H7 (cell line): ENCODE measurements at regions not wholly inside any gene's neighbourhood (a gene's known extent, or its start where the extent isn't known, plus 50 kb on each side); places are given as distances from the start of the nearest gene placed in this dataset.

Source experiments
- DNase-seq: peaks from one replicate; pipeline ENCODE4 v3.0.0; 2012
- H3K27me3 ChIP-seq: 2 replicates; pipeline ENCODE4 v1.6.0; 2011; ENCODE audit warnings: mild to moderate bottlenecking, low read length; ENCODE audit not compliant: control insufficient read depth, insufficient read depth
- H3K36me3 ChIP-seq: replicated peaks from 2 replicates; pipeline ENCODE4 v1.5.1; 2011; ENCODE audit warnings: low read length; ENCODE audit not compliant: control insufficient read depth, insufficient read depth
- H3K4me3 ChIP-seq: 2 replicates; pipeline ENCODE4 v1.5.1; 2011; ENCODE audit warnings: low read depth, mild to moderate bottlenecking, control low read depth, low read length, moderate library complexity; ENCODE audit not compliant: insufficient read depth

- H3K27me3 ChIP-seq: no peaks in the 10 kb centered on the region
- no peak for DNase-seq
- no peak overlapping the region for H3K4me3 ChIP-seq
These were observed 252.6 kb downstream of the LTN1 start for GRCh38 chr21:28740125-28740524.

DNA sequence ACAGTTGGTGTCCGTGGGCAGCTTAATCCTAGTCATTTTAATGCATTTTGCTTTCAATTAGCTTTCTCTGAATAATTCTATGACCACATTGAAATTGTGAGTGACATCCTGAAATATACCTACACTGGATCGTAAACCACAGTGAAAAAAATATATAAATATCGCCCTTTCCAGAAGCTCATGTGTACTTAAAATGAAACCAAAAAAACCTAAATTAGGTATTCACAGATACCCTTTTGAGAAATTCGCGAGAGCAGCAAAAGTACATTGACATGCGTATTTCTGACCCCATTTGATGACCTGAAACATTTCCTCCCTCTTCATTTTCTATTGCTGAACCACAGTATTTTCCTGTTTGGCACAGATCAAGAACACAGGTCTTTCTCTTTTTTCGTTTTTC is 253.8 kb downstream of the LTN1 start:
- no peak overlapping the region for H3K4me3 ChIP-seq
- DNase-seq: no peak
- H3K36me3 ChIP-seq: no peaks in the 10 kb centered on the region
- no peaks in the 10 kb centered on the region for H3K27me3 ChIP-seq

More at GRCh38 chr21:28740125-28740524, 252.6 kb downstream of the LTN1 start:
- H3K36me3 ChIP-seq: no peaks in the 10 kb centered on the region

DNA sequence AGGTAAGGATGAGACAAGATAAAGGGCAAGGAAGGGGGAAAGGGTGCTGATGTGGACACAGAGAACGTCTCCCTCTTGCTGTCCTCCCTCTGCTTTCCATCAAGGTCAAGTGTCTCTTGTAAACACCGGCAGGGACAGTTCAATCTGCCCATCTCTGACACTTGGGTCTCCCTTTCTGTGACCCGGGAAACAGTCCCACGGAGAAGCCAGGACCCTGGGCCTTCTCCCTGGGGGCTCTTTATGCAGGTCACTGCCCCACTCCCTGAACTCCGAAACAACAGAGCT is 254.3 kb downstream of the LTN1 start:
- Histone ChIP-seq H3K4me3 (no peak overlapping the region), H3K27me3 (no peaks in the 10 kb centered on the region), H3K36me3 (no peaks in the 10 kb centered on the region)
- no peak for DNase-seq

DNA sequence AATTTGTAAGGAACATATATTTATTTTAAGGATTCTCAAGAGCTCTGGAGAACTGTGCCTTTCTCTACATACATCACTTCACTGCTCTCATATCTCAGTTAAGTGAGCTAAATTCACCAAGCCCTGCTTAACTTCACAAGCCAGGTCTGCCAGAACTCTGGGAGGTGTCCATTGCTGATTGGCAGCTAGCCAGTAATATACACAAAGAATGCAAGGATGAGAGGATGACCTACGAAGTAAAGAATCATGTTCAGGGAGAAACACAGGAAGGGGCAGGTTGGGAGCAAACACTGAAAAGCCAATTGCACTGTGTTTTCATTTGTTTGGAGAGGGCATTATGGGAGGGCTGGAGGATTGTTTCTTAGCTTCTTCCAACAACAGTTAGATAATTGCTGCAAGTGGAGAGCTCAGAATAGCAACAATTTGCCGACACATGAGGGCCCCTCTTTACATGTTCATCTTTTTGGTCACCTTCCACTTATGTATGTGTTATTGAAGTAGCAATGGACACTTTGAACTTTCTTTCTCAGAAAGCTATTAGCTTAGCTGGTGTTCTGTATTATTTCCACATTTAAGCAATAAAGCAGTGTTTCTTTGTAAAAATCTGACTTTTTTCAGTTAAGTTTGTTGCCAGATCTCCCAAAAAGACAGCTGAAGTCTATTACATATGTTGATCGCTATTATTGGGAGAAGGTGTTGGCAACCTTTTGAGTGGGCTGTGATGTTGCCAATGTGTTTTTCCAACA is 254.8 kb downstream of the LTN1 start:
- DNase-seq: no peak
- no peaks in the 10 kb centered on the region for H3K27me3 ChIP-seq
- H3K4me3 ChIP-seq: no peak overlapping the region
- H3K36me3 ChIP-seq: no peaks in the 10 kb centered on the region

- Histone ChIP-seq H3K4me3 (no peak overlapping the region), H3K36me3 (no peaks in the 10 kb centered on the region), H3K27me3 (no peaks in the 10 kb centered on the region)
- no peak for DNase-seq
These were observed 258.0 kb downstream of the LTN1 start for GRCh38 chr21:28734522-28735175.

DNA sequence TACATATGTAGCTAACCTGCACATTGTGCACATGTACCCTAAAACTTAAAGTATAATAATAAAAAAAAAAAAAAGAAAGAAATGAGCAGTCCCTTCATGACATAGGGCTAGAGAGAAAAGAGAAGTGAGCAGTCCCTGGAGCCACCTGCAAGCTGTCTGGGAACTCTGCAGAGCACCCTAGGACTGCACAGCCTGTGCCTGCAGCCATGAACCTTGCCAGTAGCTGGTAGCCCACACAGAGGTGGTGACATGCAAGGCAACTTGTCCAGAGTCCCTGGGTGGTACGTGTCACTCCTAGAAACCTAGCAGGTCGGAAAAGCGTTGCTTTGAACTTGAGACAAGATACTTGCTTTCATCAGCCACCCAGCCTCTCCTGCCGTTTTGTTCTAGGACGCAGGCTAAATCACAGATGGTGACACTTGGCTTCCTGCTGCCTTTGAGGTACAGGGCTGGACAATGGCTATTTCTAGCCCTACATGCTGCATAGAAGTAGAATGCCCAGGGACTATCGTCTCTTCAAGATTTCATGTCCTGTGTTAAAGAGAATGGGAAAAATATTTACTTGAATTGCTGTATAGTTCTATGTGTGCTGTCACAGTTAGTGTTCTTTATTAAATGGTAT is 260.9 kb downstream of the LTN1 start:
- no peak for DNase-seq
- no peaks in the 10 kb centered on the region for H3K36me3 ChIP-seq
- H3K27me3 ChIP-seq: no peaks in the 10 kb centered on the region
- H3K4me3 ChIP-seq: no peak overlapping the region

GRCh38 chr21:28729887-28730286 is 262.8 kb downstream of the LTN1 start:
- Histone ChIP-seq H3K4me3 (no peak overlapping the region), H3K36me3 (no peaks in the 10 kb centered on the region), H3K27me3 (no peaks in the 10 kb centered on the region)
- no peak for DNase-seq

- DNase-seq: no peak
- no peak overlapping the region for H3K4me3 ChIP-seq
- no peaks in the 10 kb centered on the region for H3K36me3 ChIP-seq
- no peaks in the 10 kb centered on the region for H3K27me3 ChIP-seq
These were observed 264.9 kb downstream of the LTN1 start for GRCh38 chr21:28727809-28728208.

- no peak for DNase-seq
These were observed 267.3 kb downstream of the LTN1 start for GRCh38 chr21:28725396-28725795.

GRCh38 chr21:28723646-28724045 is 269.0 kb downstream of the LTN1 start:
- no peak overlapping the region for H3K4me3 ChIP-seq
- DNase-seq: no peak
- no peaks in the 10 kb centered on the region for H3K27me3 ChIP-seq
- no peaks in the 10 kb centered on the region for H3K36me3 ChIP-seq

More at GRCh38 chr21:28725396-28725795, 267.3 kb downstream of the LTN1 start:
- H3K4me3 ChIP-seq: no peak overlapping the region
- no peaks in the 10 kb centered on the region for H3K36me3 ChIP-seq
- H3K27me3 ChIP-seq: no peaks in the 10 kb centered on the region

DNA sequence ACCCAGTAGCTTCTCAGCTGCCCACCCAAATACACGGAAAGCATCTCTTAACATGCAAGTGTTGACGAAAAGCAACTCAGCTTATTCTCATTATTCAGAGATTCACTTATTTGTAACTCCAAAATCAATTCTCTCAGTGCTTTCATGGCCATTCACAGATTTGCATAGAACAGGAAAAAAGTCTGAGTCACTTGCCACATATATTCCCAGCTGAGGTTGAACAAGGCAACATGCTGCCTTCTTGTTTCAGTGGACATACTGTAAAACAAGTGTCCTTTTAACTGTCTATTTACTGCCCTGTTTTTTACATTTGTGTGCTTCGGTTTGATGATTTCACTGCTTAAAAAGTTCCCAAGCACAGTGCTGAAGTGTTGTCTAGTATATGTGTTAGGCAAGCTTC is 273.0 kb downstream of the LTN1 start:
- no peak overlapping the region for H3K4me3 ChIP-seq
- H3K27me3 ChIP-seq: no peaks in the 10 kb centered on the region
- no peaks in the 10 kb centered on the region for H3K36me3 ChIP-seq
- no peak for DNase-seq

- no peak for DNase-seq
- no peaks in the 10 kb centered on the region for H3K36me3 ChIP-seq
- H3K4me3 ChIP-seq: no peak overlapping the region
These were observed 277.8 kb downstream of the LTN1 start for GRCh38 chr21:28714777-28715464.

GRCh38 chr21:28712411-28712810 is 280.3 kb downstream of the LTN1 start:
- Histone ChIP-seq H3K4me3 (no peak overlapping the region), H3K36me3 (no peaks in the 10 kb centered on the region), H3K27me3 (no peaks in the 10 kb centered on the region)
- no peak for DNase-seq

More at GRCh38 chr21:28714777-28715464, 277.8 kb downstream of the LTN1 start:
- H3K27me3 ChIP-seq: no peaks in the 10 kb centered on the region

GRCh38 chr21:28705616-28706015 is 287.1 kb downstream of the LTN1 start:
- no peaks in the 10 kb centered on the region for H3K27me3 ChIP-seq
- no peaks in the 10 kb centered on the region for H3K36me3 ChIP-seq
- DNase-seq: no peak
- no peak overlapping the region for H3K4me3 ChIP-seq

- H3K36me3 ChIP-seq: no peaks in the 10 kb centered on the region
- DNase-seq: no peak
- no peak overlapping the region for H3K4me3 ChIP-seq
- H3K27me3 ChIP-seq: no peaks in the 10 kb centered on the region
These were observed 287.9 kb downstream of the LTN1 start for GRCh38 chr21:28704746-28705145.
